Small intestine (tissue), 7 donors: ENCODE measurements at regions not wholly inside any gene's neighbourhood (a gene's known extent, or its start where the extent isn't known, plus 50 kb on each side); places are given as distances from the start of the nearest gene placed in this dataset.
A peak's percentile ranks its signal among the peaks of the same experiment; 100 is the strongest.

Experiments
- DNase-seq, 2 donors: peaks; one replicate each; pipeline versions ENCODE4 v3.0.0 to v3.0.0-alpha.2; 2013
- FAIRE-seq: peaks from 2 replicates; lab custom pipeline; 2012; peaks lifted over from hg19 to GRCh38; lab: Jason Lieb, UNC
- H3K27ac ChIP-seq, 3 donors: one replicate each; pipeline ENCODE4 v1.5.1; 2013; ENCODE audit warnings: low read length in 2 of 3, mild to moderate bottlenecking in 2 of 3, control low read depth in 1 of 3, inconsistent platforms in 1 of 3, low read depth in 1 of 3, moderate library complexity in 1 of 3
- H3K27me3 ChIP-seq, 3 donors: one replicate each; pipeline ENCODE4 v1.6.1; 2013; ENCODE audit warnings: low read length in 3 of 3, inconsistent platforms in 1 of 3; ENCODE audit not compliant: control insufficient read depth in 3 of 3, insufficient read depth in 3 of 3
- H3K36me3 ChIP-seq, 3 donors: one replicate each; pipeline ENCODE4 v1.6.1; 2013; ENCODE audit warnings: low read length in 3 of 3, inconsistent platforms in 1 of 3, low read depth in 1 of 3, mild to moderate bottlenecking in 1 of 3, moderate library complexity in 1 of 3; ENCODE audit not compliant: control insufficient read depth in 3 of 3, insufficient read depth in 2 of 3
- H3K4me1 ChIP-seq, 3 donors: one replicate each; pipeline ENCODE4 v1.6.1; 2013; ENCODE audit warnings: low read length in 2 of 3, inconsistent platforms in 1 of 3, low read depth in 1 of 3, mild to moderate bottlenecking in 1 of 3, moderate library complexity in 1 of 3; ENCODE audit not compliant: control insufficient read depth in 3 of 3, insufficient read depth in 2 of 3
- H3K4me3 ChIP-seq, 3 donors: one replicate each; pipeline ENCODE4 v1.5.1; 2013; ENCODE audit warnings: low read length in 3 of 3, control low read depth in 1 of 3, inconsistent platforms in 1 of 3, low read depth in 1 of 3, mild to moderate bottlenecking in 1 of 3, moderate library complexity in 1 of 3
- H3K9me3 ChIP-seq, 2 donors: one replicate each; pipeline ENCODE4 v1.6.1; 2013; ENCODE audit warnings: low read depth in 1 of 2, low read length in 1 of 2; ENCODE audit not compliant: control insufficient read depth in 2 of 2, insufficient read depth in 1 of 2
- WGBS, 3 donors: extraction: QIAGEN DNeasy Blood & Tissue Kit; methylation state at CpG; one replicate each; pipeline ENCODE4 v1.1.7; 2013; 5-methylcytosine and 5-hydroxymethylcytosine counted together
- donor health status: healthy with polysubstance abuse.
- donor health status: control.
- donor health status: control.
- donor health status: Bipolar disorder and iron deficiency.
- donor health status: healthy.

DNA sequence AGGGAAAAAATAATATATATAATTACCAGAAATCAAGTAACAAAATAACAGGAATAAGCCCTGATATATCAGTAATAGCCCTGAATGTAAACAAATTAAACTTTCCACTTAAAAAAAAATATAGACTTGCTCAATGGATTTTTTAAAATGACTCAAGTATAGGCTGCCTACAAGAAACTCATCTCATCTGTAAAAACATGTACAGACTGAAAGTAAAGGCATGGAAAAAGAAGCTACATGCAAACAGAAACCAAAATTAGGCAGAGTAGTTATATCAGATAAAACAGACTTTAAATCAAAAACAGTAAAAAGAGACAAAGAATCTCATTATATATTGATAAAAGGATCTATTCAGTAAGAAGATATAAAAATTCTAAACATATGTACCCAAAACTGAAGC is 82.4 kb upstream of the STT3B start:
- Histone ChIP-seq H3K9me3 (peaks cover 0 to 13% of the 10 kb centered on the region in 2 donors), H3K27me3 (no peaks in the 10 kb centered on the region), H3K27ac (no peak overlapping the region), H3K36me3 (no peaks in the 10 kb centered on the region), H3K4me3 (no peak overlapping the region), H3K4me1 (no peaks in the 10 kb centered on the region)
- DNase-seq (no peak), FAIRE-seq (no peak)

DNA sequence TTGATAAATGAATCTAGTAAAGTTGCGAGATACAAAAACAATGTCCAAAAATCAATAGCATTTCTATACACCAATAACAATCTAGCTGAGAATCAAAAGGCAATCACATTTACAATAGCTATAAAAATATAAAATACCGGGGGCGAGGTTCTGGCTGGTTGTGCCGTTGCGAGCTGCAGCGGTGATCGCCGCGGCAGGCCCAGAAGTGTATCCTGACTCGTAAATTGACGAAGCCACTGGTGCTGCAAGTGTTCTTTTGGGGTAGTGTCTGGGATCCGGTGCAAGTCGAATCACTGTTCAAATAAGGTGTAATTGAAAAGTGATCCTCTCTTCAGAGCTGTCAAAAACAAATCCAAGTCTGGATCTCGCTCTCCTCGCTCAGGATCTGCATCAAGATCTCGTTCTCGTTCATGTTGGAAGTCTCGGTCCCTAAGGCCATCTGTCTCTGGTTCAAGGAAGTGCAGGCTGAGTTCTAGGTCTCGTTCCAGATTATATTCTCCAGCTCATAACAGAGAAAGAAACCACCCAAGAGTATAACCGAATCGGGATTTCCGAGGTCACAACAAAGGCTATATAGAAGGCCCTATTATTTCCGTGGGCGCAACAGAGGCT is 80.1 kb upstream of the STT3B start:
- 67 to 93% (median 76%) methylated on average over 24 of the region's 24 CpGs for WGBS, 3 donors
- no peak for FAIRE-seq
- no peaks in the 10 kb centered on the region for H3K27me3 ChIP-seq

DNA sequence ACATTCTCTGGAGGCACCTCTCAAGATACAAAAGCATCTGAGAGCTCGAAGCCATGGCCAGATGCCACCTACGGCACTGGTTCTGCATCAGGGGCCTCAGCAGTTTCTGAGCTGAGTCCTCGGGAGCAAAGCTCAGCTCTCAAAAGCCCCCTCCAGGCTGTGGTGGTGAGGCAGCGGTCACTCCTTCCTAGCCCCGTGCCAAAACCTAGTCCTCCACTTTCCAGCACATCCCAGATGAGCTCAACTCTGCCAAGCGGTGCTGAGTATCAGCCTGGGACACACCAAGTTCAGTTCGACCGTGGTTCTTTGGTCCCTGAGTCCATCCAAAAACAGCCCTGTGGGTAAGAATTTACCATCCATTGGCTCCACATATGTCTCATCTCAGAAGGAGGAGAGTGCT is 79.3 kb upstream of the STT3B start:
- DNase-seq, result no peak
- 69 to 88% (median 87%) methylated on average over 8 of the region's 8 CpGs for WGBS, 3 donors
- no peaks in the 10 kb centered on the region for H3K27me3 ChIP-seq
- FAIRE-seq, result no peak
- no peak overlapping the region for H3K4me3 ChIP-seq
- H3K36me3 ChIP-seq, result no peaks in the 10 kb centered on the region
- H3K4me1 ChIP-seq, result no peaks in the 10 kb centered on the region
- peaks cover 0 to 11% of the 10 kb centered on the region in 2 donors for H3K9me3 ChIP-seq
- no peak overlapping the region for H3K27ac ChIP-seq

More for the DNA sequence above, 80.1 kb upstream of the STT3B start:
- H3K27ac ChIP-seq, result no peak overlapping the region
- DNase-seq, result no peak
- H3K36me3 ChIP-seq, result no peaks in the 10 kb centered on the region
- H3K9me3 ChIP-seq, result peaks cover 0 to 13% of the 10 kb centered on the region in 2 donors
- no peaks in the 10 kb centered on the region for H3K4me1 ChIP-seq
- no peak overlapping the region for H3K4me3 ChIP-seq

DNA sequence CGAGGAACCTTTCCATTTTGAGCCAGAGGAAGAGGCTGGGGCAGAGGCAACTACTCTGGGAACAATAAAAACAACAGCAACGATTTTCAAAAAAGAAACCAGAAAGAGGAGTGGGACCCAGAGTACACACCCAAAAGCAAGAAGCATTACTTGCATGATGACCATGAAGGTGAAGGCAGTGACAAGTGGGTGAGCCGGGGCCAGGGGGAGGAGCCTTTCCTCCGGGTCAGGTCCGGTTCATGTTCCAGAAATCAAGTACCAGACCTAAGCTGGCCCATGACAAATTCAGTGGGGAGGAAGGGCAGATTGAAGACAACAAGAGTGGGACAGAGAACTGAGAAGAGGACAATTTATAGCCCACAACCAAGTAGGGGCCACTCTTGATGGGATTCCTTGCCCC is 77.2 kb upstream of the STT3B start:
- Histone ChIP-seq H3K4me3 (no peak overlapping the region), H3K36me3 (no peaks in the 10 kb centered on the region), H3K27me3 (no peaks in the 10 kb centered on the region), H3K27ac (no peak overlapping the region), H3K4me1 (no peaks in the 10 kb centered on the region), H3K9me3 (peaks cover 0 to 6% of the 10 kb centered on the region in 2 donors)
- FAIRE-seq (no peak), DNase-seq (no peak)
- WGBS, 3 donors, result 70 to 75% (median 73%) methylated on average over 5 of the region's 5 CpGs

DNA sequence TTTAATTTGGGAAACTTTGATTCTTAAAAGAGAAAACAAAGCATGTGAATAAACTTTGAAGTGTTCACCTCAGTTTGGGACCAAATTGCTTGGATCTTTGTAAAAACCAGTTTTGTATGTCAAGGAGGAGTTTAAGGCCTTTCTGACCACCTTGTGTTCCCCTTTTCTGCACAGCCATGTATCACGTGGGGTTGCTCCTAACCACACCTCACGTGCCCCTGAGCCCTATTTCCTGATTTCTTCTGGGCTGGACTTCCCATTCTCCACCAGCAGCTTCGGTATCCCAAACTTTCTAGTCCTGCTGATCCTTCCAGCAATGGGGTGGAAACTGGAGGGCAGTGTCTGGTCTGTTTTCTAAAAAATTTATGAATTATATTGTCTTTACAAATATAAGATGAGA is 76.4 kb upstream of the STT3B start:
- DNase-seq, result no peak

DNA sequence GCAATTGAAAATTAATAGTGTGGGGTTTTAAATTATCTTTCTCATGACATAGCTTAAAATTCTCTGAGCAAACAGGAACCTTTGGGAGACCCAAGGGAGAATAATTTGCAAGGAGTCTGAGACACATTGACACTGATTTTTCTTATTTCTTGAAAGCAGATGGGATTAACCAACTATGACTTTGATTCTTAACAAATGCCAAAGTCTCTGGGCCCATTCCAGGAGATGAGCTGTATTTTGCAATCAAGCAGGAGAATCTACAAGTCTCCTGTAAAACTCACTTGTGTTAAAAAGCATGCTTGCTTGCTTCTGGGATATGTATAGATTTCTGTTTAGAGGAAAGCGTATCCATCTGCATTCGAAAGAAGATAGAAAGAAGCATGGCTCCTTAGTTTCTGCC is 71.3 kb upstream of the STT3B start:
- FAIRE-seq, result no peak
- H3K36me3 ChIP-seq, result no peaks in the 10 kb centered on the region
- H3K27me3 ChIP-seq, result no peaks in the 10 kb centered on the region
- no peak overlapping the region for H3K27ac ChIP-seq
- peaks cover 0 to 17% (median 3%) of the 10 kb centered on the region in 3 donors for H3K4me1 ChIP-seq
- no peak overlapping the region for H3K4me3 ChIP-seq
- 88 to 94% (median 90%) methylated on average over 2 of the region's 2 CpGs for WGBS, 3 donors
- no peak for DNase-seq
- no peaks in the 10 kb centered on the region for H3K9me3 ChIP-seq

More for the DNA sequence above, 76.4 kb upstream of the STT3B start:
- Histone ChIP-seq H3K36me3 (no peaks in the 10 kb centered on the region), H3K27ac (no peak overlapping the region), H3K27me3 (no peaks in the 10 kb centered on the region), H3K4me3 (no peak overlapping the region), H3K9me3 (peaks cover 0 to 6% of the 10 kb centered on the region in 2 donors), H3K4me1 (no peaks in the 10 kb centered on the region)
- 69 to 81% (median 73%) methylated on average over 3 of the region's 3 CpGs for WGBS, 3 donors
- FAIRE-seq, result no peak

DNA sequence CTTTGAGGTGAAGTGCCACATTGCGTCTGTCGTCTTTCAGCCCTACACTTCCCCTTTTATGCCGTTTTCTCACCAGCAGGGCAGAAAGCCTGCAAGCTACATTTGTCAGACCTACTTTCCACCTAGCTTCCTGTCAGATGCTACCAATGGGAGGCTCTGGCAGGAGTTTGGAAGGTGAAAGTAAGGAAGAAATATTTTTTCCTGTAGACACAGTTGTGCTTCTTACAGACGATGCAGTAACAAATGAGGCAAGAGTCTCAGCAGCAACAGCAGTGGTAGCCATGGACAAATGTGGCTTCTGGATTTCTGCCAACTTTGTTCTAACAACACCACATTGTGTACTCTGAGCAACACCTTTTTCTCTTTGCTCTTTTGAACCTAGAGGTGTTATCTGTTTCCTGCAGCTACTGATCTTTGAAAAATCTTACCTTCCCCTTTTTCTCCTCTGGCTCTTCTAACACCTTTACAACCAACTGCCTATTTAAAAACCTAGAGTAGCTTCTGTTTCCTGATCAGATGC is 70.6 kb upstream of the STT3B start:
- H3K9me3 ChIP-seq, result no peaks in the 10 kb centered on the region
- H3K4me1 ChIP-seq, result peaks cover 0 to 17% (median 3%) of the 10 kb centered on the region in 3 donors
- FAIRE-seq (no peak), DNase-seq (peak; percentile 78 to 84)
- H3K4me3 ChIP-seq, result no peak overlapping the region
- H3K36me3 ChIP-seq, result no peaks in the 10 kb centered on the region
- H3K27ac ChIP-seq, result peak overlapping the region in 2 of 3 donors; percentile 29 to 72
- H3K27me3 ChIP-seq, result no peaks in the 10 kb centered on the region
- 13 to 35% (median 18%) methylated on average over 4 of the region's 4 CpGs for WGBS, 3 donors

DNA sequence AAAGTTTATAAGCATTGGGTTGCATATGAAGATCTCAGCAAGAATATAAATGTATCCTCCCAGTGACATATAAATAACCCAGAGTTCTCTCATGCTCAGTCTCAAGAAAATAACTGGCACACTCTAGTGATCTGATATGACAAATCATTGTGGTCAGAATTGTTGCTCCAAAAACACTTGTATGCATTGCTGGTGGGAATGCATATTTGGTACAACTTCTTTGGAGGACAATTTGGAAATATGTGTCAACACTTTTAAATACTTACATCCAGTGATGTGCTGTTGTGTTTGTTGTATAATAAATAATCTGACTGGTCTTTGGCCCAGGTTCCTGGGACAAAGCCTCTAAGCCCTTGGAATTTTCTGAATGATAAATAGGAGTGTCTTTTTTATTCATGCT is 66.7 kb upstream of the STT3B start:
- Histone ChIP-seq H3K4me3 (no peak overlapping the region), H3K9me3 (no peaks in the 10 kb centered on the region), H3K36me3 (no peaks in the 10 kb centered on the region), H3K27me3 (no peaks in the 10 kb centered on the region), H3K4me1 (peaks cover 0 to 17% (median 3%) of the 10 kb centered on the region in 3 donors), H3K27ac (no peak overlapping the region)
- FAIRE-seq (no peak), DNase-seq (no peak)

DNA sequence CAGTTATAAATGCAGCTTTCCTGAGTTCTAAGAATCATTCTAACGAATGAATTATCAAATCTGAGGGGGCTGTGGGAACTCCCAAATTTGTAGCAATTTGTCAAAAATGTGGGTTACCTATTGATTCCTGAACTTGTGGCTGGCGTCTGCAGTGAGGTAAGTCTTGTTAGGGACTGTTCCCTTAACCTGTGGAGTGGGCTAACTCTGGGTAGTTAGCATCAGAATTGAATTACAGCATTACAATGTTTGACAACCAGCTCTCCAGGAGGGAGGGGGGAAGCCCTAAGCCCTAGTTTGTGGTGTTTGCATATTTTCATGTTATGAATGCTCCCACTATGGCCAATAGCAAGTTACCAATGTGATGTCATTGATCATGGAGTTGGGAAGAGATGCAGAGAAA is 65.9 kb upstream of the STT3B start:
- 84 to 90% (median 84%) methylated on average over 2 of the region's 2 CpGs for WGBS, 3 donors
- FAIRE-seq (no peak), DNase-seq (no peak)
- no peaks in the 10 kb centered on the region for H3K36me3 ChIP-seq
- no peak overlapping the region for H3K4me3 ChIP-seq
- no peak overlapping the region for H3K27ac ChIP-seq
- no peaks in the 10 kb centered on the region for H3K9me3 ChIP-seq
- H3K4me1 ChIP-seq, result peaks cover 0 to 14% (median 3%) of the 10 kb centered on the region in 3 donors
- H3K27me3 ChIP-seq, result no peaks in the 10 kb centered on the region
